Suprapubic skin (tissue), 3 donors: ENCODE measurements at regions not wholly inside any gene's neighbourhood (a gene's known extent, or its start where the extent isn't known, plus 50 kb on each side); places are given as distances from the start of the nearest gene placed in this dataset.

Experiments used
- EP300 ChIP-seq: sonication (generic); formaldehyde crosslinking; IDR thresholded peaks from one replicate; pipeline ENCODE4 v1.6.1; 2017; ENCODE audit warnings: antibody characterized with exemption
- POLR2A ChIP-seq, 2 donors: fragments of 450-650 bp; IDR thresholded peaks; one replicate each; pipeline ENCODE4 v1.6.1; 2017; ENCODE audit warnings: antibody characterized with exemption in 2 of 2, mild to moderate bottlenecking in 2 of 2, moderate library complexity in 2 of 2
- TF ChIP-seq, protein P1 (sequence below), 2 donors: fragments of 200-600 bp in 1 of 2; fragments of 450-650 bp in 1 of 2; sonication (generic) in 1 of 2; IDR thresholded peaks; one replicate each; pipeline ENCODE4 v1.5.1; 2016 to 2019; ENCODE audit warnings: antibody characterized with exemption in 2 of 2, mild to moderate bottlenecking in 1 of 2, moderate library complexity in 1 of 2

DNA sequence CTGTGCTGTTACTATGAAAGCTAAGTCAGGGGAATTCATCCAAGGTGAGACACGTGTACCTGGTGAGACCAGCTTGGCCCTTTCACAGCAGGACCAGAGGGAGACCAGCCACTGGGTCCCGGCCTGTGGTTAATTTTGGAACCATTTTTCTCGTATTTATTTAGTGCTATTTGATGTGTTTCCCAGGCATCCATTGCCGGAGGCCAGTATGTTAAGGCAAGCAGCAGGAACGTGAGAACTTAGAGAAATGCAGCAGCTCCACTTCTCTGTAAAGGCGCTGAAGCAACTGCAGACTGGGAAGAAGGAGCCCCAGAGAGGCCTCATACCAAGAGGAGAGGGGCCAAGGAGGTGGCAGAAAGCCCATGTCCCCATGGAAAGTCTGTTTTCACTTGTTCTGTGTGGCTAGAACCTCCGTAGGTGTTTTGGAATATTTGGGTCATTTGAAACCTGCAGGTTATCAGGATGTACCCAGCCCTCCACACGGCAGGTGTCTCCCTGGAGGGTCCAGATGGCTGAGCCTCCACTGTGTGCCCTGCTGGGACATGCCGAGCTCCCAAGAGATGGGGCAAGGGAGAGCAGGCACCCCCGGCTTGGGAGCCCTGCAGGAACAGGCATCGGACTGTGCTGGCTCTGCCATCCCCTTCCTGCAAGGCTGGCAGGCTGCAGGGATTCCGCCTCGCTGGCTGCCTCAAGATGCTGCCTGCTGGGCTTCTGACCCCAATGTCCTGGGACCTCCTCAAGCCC, 256.0 kb upstream of the RAB6C start:
- TF ChIP-seq POLR2A (IDR thresholded peaks at IDR 0.05) (no peak), EP300 (no peak)
- TF ChIP-seq, protein P1, sequence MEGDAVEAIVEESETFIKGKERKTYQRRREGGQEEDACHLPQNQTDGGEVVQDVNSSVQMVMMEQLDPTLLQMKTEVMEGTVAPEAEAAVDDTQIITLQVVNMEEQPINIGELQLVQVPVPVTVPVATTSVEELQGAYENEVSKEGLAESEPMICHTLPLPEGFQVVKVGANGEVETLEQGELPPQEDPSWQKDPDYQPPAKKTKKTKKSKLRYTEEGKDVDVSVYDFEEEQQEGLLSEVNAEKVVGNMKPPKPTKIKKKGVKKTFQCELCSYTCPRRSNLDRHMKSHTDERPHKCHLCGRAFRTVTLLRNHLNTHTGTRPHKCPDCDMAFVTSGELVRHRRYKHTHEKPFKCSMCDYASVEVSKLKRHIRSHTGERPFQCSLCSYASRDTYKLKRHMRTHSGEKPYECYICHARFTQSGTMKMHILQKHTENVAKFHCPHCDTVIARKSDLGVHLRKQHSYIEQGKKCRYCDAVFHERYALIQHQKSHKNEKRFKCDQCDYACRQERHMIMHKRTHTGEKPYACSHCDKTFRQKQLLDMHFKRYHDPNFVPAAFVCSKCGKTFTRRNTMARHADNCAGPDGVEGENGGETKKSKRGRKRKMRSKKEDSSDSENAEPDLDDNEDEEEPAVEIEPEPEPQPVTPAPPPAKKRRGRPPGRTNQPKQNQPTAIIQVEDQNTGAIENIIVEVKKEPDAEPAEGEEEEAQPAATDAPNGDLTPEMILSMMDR (IDR thresholded peaks at IDR 0.05), result no peak
